GM13977 (cell line): ENCODE measurements at regions not wholly inside any gene's neighbourhood (a gene's known extent, or its start where the extent isn't known, plus 50 kb on each side); places are given as distances from the start of the nearest gene placed in this dataset.
A peak's percentile ranks its signal among the peaks of the same experiment; 100 is the strongest.
"Not testable (repeated sequence)": the region's sequence is repeated elsewhere in the genome, so short reads cannot be mapped to it uniquely, and the experiment has no call there.

Experiments used
- DNase-seq: peaks from one replicate; pipeline ENCODE4 v3.0.0; 2012; ENCODE audit warnings: low spot score
- CTCF ChIP-seq: IDR thresholded peaks from 2 replicates; pipeline ENCODE4 v1.5.1; 2012; ENCODE audit warnings: mild to moderate bottlenecking, control low read depth; ENCODE audit not compliant: insufficient read depth; ENCODE audit errors: extremely low read depth, missing control alignments
- in situ Hi-C: fragments of 300-500 bp; cut with MboI; formaldehyde crosslinking; loops from one replicate; pipeline ENCODE4 v1.12.0; 2022; ENCODE audit warnings: low sequenced_read_pairs, low pct_unique_long_range_greater_than_20kb, mixed read lengths, inconsistent platforms; ENCODE audit not compliant: unreplicated experiment

GRCh38 chr15:83380682-83381081, 66.5 kb upstream of the SH3GL3 start:
- DNase-seq, result peak; percentile 85
- TF ChIP-seq CTCF, result peak; percentile 78
- in situ Hi-C loops, result loop anchor here (25.0 kb wide), 1 partner anchor 368 kb away; the partner anchor contains the start of gene C15orf40

- in situ Hi-C loops, result loop anchor here (25.0 kb wide), 1 partner anchor 371 kb away; the partner anchor contains the start of gene C15orf40
- not testable (repeated sequence) for DNase-seq
Measured at GRCh38 chr15:83383608-83384139, 63.5 kb upstream of the SH3GL3 start.

DNA sequence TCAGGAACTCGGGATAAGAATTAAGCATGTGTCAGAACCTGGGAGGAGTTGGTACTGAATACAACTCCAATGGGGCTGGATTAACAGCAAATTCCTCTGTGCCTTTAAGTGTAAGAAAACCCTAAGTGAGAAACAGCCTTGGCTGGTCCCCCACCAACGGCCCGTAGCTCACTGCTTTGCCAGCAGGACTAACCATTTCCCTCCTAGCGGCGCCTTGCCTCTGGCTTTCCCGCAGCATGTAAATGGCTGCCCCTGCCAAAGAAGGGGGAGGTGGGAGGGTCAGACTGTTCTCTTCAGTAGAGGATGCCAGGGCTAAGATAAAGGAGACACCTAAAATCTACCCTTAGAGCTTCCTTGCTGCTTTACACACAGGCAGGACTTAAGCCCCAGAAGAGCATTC, 51.0 kb upstream of the SH3GL3 start:
- in situ Hi-C loops, result loop anchor here (25.0 kb wide), 1 partner anchor 384 kb away; the partner anchor contains the start of gene C15orf40
- no peak for TF ChIP-seq CTCF
- no peak for DNase-seq
